Kasumi-1 (cell line): ENCODE measurements at regions not wholly inside any gene's neighbourhood (a gene's known extent, or its start where the extent isn't known, plus 50 kb on each side); places are given as distances from the start of the nearest gene placed in this dataset.
A peak's percentile ranks its signal among the peaks of the same experiment; 100 is the strongest.

Experiments used
- DNase-seq, 2 experiments: peaks; one replicate each; lab custom pipeline; 2025; lab: John Stamatoyannopoulos, UW

GRCh38 chr10:8424555-8425211 is 370.2 kb downstream of the GATA3 start:
- DNase-seq, result no peak

DNA sequence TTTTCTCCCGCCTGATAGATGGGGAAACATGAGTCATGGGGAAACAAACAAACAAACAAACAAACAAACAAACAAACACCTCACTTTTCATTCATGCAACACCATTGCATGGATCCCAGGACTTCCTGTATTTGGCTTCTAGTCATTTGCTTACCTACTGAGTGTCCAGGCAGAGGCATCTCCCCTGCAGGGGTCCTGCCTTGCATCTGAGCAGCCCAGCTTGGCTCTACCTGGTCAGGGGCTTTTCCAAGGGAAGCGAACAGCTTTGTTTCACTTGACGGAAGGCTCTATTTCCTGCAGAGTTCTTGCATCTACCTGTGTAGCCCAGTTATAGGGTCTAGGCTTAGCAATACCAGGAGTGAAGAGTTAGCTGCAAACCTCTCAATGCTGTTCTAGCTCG is 374.2 kb downstream of the GATA3 start:
- DNase-seq, result no peak

- no peak for DNase-seq
These were observed 375.8 kb downstream of the GATA3 start for GRCh38 chr10:8430321-8430720.

- DNase-seq, result no peak
These were observed 377.0 kb downstream of the GATA3 start for GRCh38 chr10:8431511-8431910.

DNA sequence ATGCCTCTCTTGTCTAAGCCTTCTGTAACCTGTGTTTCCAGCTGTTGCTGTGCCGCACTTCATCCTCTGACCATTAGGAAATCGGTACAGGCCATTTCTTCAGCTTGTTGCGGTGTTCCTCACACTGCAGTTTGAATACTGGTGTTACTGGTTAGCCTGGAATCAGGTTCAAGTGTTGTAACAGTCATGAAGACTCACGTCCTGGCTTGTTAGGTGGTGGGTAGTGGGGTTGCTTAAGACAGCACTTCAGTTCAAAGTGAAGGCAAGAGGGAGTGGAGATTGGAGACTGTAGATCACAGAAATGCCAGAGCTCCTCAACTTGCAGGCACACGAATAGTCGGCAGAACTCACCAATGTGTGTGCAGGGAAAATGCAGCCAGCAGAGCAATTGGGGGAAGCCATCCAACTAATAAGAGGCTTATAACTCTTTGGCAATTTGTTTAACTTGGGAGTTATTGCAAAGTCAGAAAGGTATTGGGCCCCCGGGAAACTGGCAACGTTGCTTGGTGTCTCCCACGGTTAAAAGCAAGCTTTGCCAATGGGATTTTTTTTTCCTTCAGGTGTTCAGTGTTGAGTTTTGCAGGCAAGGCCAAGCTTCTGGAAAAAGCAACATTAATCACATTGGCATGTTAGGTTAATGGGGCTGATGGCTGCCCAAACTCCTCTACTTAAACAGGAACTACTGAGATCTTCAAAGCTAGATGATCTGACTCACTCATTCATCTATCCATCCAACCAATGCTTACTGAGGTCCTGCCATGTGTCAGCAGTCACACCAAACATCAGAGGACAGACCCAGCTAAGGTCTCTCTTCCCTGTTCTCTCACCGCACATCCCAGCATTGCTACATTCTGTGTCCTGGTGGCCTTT is 380.9 kb downstream of the GATA3 start:
- DNase-seq, result no peak

DNA sequence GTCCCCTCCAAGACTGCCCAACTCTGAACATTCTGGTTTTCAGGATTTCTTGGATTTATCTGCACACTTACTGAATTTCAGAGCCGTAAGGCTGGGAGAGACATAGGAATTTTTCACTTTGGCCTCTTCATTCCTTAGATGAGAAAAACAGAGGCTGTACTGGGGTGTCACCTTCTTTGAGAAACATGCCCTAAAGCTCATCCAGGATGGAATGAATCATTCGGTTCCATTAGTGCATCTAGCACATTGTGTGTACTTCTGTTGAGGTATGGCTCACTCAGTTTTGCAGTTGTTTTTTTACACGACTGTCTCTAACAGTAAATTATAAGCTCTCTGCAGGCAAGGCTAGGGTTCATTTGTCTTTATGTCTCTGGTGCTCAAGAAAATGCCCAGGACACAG is 383.4 kb downstream of the GATA3 start:
- DNase-seq, result no peak

GRCh38 chr10:8438603-8439002 is 384.1 kb downstream of the GATA3 start:
- no peak for DNase-seq

DNA sequence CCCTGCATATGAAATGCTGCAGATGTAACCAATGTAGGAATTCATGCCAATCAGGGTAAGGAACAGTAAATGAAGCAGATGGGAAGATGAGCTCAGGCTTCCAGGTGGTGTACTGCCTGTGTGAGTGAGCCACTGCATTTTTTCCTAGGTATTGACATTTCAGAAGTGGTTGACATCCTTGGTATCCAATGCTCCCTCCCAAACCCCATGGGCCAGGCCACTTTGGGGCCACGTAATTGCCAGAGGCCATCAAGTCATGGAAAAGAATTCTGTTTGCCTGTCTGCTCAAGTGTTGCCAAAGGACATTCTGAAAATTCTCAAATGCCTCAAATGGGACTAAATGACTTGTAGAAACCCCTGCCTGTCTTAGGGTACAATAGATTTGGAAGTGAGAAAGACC is 384.6 kb downstream of the GATA3 start:
- DNase-seq, result no peak

DNA sequence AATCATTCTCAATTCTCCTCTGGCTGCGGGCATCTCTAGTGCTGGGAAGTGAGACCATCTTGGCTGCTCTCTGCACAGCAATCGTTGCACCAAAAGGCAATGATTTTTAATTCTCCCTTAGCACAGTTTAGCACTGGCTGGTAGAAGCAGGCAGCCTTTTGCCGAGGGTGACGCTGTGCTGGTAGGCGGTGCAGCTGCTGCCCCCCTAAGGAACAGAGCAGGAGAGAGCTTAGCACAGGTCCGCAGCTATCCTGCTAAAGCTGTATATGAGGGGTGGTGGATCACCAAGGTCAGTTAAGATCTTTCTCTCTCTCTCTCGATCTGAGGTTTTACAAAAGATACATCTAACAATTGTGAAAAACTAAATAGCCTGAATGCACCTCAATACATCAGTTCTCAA is 390.1 kb downstream of the GATA3 start:
- no peak for DNase-seq

- no peak for DNase-seq
These were observed 390.9 kb downstream of the GATA3 start for GRCh38 chr10:8445353-8445752.

DNA sequence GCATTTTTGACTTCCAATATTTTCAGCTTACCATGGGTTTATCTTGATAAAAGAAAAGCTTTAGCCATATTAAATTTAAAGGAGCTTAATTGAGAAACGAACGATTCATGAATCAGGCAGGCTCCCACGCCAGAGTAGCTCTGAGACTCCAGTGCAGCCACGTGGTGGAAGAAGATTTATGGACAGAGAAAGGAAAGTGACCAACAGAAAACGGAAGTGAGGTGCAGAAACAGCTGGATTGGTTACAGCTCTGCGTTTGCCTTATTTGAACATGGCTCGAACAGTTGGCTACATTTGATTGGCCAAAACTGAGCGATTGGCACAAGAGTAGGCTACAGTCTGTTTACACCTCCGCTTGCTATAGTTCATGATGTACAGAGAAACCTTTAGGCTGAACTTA is 395.4 kb downstream of the GATA3 start:
- no peak for DNase-seq

DNA sequence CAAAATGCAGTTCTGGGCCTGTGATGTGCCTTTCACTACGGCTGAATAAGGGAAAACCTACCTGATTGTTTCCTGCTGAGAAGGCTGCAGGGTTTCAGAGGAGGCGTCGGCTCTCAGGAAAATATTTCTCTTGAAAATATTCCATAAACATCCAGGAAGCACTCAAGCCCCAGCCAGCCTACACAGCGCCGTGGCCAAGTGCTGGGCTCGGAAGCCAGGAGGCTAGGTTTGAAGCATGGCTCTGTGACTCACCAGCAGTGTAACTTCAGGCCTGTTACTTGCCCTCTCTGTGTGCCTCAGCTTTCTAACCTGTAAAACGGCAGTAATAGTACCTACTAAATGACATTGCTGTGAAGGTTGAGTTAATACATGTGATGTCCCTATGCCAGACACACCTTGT is 399.1 kb downstream of the GATA3 start:
- no peak for DNase-seq

GRCh38 chr10:8454357-8454756 is 399.9 kb downstream of the GATA3 start:
- no peak for DNase-seq

GRCh38 chr10:8455181-8455580 is 400.7 kb downstream of the GATA3 start:
- no peak for DNase-seq

DNA sequence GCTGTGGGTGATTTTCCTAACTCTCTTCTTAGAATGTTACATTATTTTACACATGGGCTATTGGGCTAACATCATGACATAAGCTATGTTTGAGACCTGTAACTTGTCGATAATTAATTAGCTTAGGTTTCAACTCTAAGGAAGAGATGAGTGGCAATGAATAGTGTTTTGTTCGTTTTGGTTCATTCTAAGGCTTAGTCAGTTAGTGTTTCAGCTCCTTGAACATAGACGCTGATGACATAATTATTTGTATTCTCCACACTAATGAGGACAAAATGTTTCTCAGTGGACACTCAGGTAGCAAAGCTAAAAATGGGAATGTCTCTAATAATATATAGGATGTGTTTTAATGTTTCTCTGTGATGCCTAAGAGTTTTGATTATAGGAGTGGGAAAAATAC is 401.9 kb downstream of the GATA3 start:
- no peak for DNase-seq

DNA sequence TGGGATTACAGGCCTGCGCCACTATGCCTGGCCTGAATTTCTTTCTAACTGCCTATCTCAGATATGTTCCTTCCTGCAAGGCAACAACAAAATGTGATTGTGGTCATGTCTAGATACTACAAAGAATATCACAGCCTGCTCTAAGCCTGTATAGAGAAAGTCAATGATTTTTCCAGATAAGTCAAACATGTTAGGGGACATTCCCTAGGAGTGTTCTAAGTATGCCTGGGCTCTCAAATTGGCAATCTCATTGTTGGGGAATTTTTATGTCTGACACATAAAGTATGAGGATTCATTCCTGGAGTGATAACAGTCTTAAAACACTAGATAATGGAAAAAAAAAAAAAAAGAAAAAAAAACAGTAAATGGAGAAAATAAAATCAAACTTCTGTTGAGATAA is 406.1 kb downstream of the GATA3 start:
- DNase-seq, result no peak

DNA sequence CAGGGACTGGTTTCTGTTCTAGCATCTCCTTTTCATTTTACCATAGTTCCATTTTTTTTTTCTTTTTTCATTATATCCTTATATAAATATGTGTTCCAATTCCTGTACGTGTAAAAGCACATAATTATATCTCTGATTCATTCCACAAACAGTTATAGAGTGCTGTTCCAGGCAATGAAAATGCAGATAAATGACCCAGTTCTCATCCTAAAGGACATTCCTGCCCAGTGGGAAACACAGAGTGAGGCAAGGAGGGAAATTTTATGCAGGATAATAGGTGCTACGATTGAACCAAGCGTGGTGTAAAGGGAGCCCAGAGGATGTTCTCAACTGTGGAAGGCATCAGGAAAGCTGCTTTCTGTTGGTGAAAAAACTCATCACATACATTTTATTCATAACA is 408.1 kb downstream of the GATA3 start:
- no peak for DNase-seq

GRCh38 chr10:8463853-8464252 is 409.4 kb downstream of the GATA3 start:
- DNase-seq, result no peak

- DNase-seq, result no peak
These were observed 414.0 kb downstream of the GATA3 start for GRCh38 chr10:8468477-8468876.

DNA sequence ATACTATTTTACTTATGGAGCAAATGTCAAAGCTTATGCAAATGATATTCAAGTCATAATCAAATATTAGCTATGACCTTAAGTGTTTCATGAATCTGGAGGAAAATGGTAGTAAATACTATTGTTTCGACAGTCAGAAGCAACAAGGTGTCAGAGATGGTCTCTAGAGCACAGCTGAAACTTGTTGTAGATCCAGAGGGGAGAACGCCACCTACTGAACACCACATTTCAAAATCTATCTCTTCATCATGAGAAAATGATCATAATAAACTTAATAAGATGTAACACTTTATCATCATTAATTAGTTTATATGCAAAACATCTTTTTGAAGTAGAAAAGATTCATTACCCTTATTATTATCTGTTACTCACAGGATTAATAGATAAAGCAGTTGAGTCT is 418.7 kb downstream of the GATA3 start:
- DNase-seq, result peak; percentile 26 to 36

DNA sequence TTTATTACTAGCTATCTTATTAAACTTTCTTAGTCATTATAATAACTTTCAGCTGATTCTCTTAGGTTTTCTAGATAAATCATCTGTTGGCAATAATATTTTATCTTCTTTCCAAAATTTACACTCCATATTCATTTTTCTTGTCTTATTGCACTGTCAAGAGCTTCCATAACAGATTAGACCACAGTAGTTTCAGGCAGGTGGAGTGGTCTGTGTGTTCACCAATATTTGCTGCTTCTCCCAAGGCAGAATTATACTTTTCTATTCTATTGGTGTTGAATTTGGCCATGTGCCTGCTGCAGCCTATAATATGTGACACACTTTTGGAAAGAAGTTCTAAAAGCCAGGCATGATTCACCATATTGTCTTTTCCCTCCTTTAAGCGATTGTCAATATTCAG is 422.8 kb downstream of the GATA3 start:
- DNase-seq, result no peak

- no peak for DNase-seq
These were observed 427.4 kb downstream of the GATA3 start for GRCh38 chr10:8481718-8482504.

DNA sequence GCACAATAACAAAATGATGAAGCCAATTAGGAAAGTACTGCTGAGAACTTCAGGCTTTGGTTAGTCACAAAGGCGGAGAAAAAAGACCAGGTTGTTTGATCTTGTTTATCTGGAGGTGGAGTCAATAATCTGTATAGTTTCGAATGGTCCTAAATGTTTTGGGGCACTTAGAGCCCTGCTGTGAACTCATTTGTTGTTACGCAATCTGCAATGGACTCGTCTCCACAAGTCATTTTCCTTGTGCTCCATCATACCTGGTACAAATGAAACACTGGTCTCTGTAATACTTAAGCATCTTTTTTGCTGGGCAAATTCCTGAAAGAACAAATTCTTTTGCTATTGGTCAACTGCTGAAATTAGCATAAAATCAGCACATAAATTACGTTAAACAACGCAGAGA is 430.5 kb downstream of the GATA3 start:
- DNase-seq, result no peak
